A673 (cell line): ENCODE measurements at regions not wholly inside any gene's neighbourhood (a gene's known extent, or its start where the extent isn't known, plus 50 kb on each side); places are given as distances from the start of the nearest gene placed in this dataset.

Experiments used
- BruUV-seq: library from RNA; stranded (reverse); fragments of 400-500 nt; replicated peaks from 2 replicates; lab custom pipeline; 2021; lab: Mats Ljungman, UMichigan
- CTCF ChIA-PET: fragments of 300-600 bp; sonication (Branson Sonifier 250); formaldehyde crosslinking; loops from one replicate; lab custom pipeline; 2022; ENCODE audit warnings: antibody characterized with exemption; lab: Charles Lee
- POLR2A ChIA-PET: fragments of 300-600 bp; sonication (Branson Sonifier 250); formaldehyde crosslinking; loops from one replicate; lab custom pipeline; 2022; ENCODE audit warnings: antibody characterized with exemption; ENCODE audit not compliant: low non-redundant PET; lab: Charles Lee
- DNase-seq: peaks from one replicate; pipeline ENCODE4 v3.0.0-alpha.2; 2015; ENCODE audit warnings: low spot score
- H3K27ac ChIP-seq: fragments of 200-600 bp; sonication (generic); 2 replicates; pipeline ENCODE4 v1.5.1; 2016; ENCODE audit warnings: mixed run types, low read depth, mild to moderate bottlenecking, mixed read lengths, antibody characterized with exemption, low read length; ENCODE audit not compliant: poor library complexity, severe bottlenecking
- H3K27me3 ChIP-seq: fragments of 200-600 bp; sonication (generic); replicated peaks from 2 replicates; pipeline ENCODE4 v1.6.1; 2017; ENCODE audit warnings: mixed run types, low read depth, mild to moderate bottlenecking, mixed read lengths, antibody characterized with exemption, low read length; ENCODE audit not compliant: insufficient read depth, poor library complexity
- H3K36me3 ChIP-seq: fragments of 200-600 bp; sonication (generic); 2 replicates; pipeline ENCODE4 v1.6.1; 2016; ENCODE audit warnings: mixed run types, mild to moderate bottlenecking, mixed read lengths, antibody characterized with exemption, low read length; ENCODE audit not compliant: insufficient read depth, poor library complexity, severe bottlenecking
- H3K4me1 ChIP-seq: fragments of 200-600 bp; sonication (generic); 2 replicates; pipeline ENCODE4 v1.6.1; 2017; ENCODE audit warnings: mixed run types, mild to moderate bottlenecking, mixed read lengths, antibody characterized with exemption, low read length; ENCODE audit not compliant: insufficient read depth, poor library complexity, severe bottlenecking
- H3K4me3 ChIP-seq: fragments of 200-600 bp; sonication (generic); 2 replicates; pipeline ENCODE4 v1.5.1; 2016; ENCODE audit warnings: low read depth, mixed run types, mild to moderate bottlenecking, mixed read lengths, low read length; ENCODE audit not compliant: poor library complexity, severe bottlenecking
- H3K9me3 ChIP-seq: fragments of 200-600 bp; sonication (generic); 2 replicates; pipeline ENCODE4 v1.6.1; 2016; ENCODE audit warnings: mixed run types, low read depth, mild to moderate bottlenecking, mixed read lengths, antibody characterized with exemption, low read length; ENCODE audit not compliant: poor library complexity, severe bottlenecking
- EZH2 ChIP-seq: fragments of 200-600 bp; sonication (generic); IDR thresholded peaks from 2 replicates; pipeline ENCODE4 v1.6.1; 2017; ENCODE audit warnings: borderline replicate concordance, low read depth, mild to moderate bottlenecking, mixed read lengths, antibody characterized with exemption, low read length; ENCODE audit not compliant: poor library complexity, severe bottlenecking
- intact Hi-C: fragments of 100-400 bp; cut with micrococcal nuclease; formaldehyde crosslinking; loops from one replicate; pipeline ENCODE4 v1.10.0; 2022; ENCODE audit not compliant: unreplicated experiment
- TF ChIP-seq, protein P1 (sequence below): fragments of 300-800, 200-600 bp; sonication (generic); conservative IDR thresholded peaks from 2 replicates; pipeline ENCODE4 v1.5.1; 2017; ENCODE audit warnings: low read depth, mild to moderate bottlenecking, antibody characterized with exemption, low read length, moderate library complexity, mixed read lengths

DNA sequence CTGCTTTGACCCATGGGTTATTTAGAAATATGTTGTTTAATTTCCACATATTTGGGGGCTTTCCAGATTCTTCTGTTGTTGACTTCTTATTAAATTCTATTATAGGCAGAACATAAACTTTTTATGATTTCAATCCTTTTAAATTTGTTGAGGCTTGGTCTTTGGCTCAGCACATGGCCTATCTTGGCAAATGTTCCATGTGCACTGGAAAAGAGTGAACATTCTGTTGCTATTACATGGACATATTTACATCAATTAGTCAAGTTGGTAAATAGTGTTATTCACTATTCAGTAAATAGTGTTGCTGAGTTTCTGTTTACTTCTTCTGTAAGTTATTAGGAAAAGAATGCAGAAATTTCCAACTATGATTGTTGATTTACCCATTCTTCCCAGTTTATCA, 75.4 kb downstream of the ETS2 start:
- no peak overlapping the region for H3K27ac ChIP-seq
- no peak overlapping the region for H3K4me3 ChIP-seq
- H3K36me3 ChIP-seq, result no peaks in the 10 kb centered on the region
- intact Hi-C loops, result no loop called here
- BruUV-seq, result no TSS peak
- no peak for DNase-seq
- peaks cover 3% of the 10 kb centered on the region for H3K9me3 ChIP-seq
- ChIA-PET CTCF (no interaction called here), POLR2A (no interaction called here)
- TF ChIP-seq, protein P1, sequence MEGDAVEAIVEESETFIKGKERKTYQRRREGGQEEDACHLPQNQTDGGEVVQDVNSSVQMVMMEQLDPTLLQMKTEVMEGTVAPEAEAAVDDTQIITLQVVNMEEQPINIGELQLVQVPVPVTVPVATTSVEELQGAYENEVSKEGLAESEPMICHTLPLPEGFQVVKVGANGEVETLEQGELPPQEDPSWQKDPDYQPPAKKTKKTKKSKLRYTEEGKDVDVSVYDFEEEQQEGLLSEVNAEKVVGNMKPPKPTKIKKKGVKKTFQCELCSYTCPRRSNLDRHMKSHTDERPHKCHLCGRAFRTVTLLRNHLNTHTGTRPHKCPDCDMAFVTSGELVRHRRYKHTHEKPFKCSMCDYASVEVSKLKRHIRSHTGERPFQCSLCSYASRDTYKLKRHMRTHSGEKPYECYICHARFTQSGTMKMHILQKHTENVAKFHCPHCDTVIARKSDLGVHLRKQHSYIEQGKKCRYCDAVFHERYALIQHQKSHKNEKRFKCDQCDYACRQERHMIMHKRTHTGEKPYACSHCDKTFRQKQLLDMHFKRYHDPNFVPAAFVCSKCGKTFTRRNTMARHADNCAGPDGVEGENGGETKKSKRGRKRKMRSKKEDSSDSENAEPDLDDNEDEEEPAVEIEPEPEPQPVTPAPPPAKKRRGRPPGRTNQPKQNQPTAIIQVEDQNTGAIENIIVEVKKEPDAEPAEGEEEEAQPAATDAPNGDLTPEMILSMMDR, result no peak
- no peak for TF ChIP-seq EZH2
- no peaks in the 10 kb centered on the region for H3K4me1 ChIP-seq
- no peaks in the 10 kb centered on the region for H3K27me3 ChIP-seq

DNA sequence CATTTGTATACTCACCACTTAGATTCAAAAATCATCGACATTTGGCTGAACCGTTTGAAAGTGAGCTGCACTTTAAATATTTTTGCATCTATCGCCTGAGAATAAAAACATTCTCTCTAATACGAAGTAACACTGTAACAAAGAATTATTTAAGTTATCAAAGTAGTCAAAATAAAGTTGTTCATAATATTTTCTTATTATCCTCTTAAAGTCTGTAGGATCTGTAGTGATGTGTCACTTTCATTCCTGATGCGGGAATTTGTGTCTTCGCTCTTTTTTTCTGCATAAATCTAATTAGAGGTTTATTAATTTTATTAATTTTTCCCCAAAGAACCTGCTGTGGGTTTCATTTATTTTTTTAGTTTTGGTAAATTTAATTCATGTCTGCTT, 74.8 kb downstream of the ETS2 start:
- BruUV-seq, result no TSS peak
- POLR2A ChIA-PET, result no interaction called here

DNA sequence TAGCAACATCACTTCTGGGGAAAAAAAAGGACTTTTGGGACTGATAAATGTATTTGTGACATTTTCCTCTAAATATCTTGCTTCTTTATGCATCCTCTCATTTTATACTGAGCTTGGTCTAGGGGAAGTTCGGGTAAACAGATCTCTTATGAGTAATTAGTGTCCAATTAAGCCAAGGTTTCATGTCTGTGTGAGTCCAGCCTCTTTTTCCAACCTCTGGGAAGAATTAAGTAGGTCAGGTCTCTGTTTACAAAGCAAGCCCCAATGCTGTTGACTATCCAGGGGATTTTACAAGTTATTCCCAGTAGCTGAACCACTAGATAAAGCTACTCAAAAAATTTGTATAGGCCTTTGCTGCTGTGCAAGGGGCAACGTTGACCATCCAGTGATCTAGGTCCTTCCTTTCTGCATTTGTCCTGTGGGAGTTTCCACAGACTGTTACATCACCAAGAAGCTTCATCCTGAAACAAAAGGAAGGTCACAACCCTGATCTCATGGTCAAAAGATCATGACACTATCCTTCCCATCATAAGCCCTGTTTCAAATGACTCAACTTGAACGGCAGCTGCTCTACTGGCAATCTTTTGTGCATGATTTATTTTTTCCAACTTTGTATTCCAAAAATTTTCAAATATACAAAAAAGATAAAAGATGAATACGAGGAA, 74.3 kb downstream of the ETS2 start:
- DNase-seq, result no peak
- intact Hi-C loops, result no loop called here
- BruUV-seq, result no TSS peak

More for the DNA sequence above, 74.8 kb downstream of the ETS2 start:
- TF ChIP-seq, protein P1, result no peak
- no peak for TF ChIP-seq EZH2
- H3K27ac ChIP-seq, result no peak overlapping the region
- DNase-seq, result no peak
- intact Hi-C loops, result no loop called here
- no peaks in the 10 kb centered on the region for H3K27me3 ChIP-seq
- CTCF ChIA-PET, result no interaction called here
- no peaks in the 10 kb centered on the region for H3K4me1 ChIP-seq
- peaks cover 3% of the 10 kb centered on the region for H3K9me3 ChIP-seq
- no peaks in the 10 kb centered on the region for H3K36me3 ChIP-seq
- no peak overlapping the region for H3K4me3 ChIP-seq

More for the DNA sequence above, 74.3 kb downstream of the ETS2 start:
- no peaks in the 10 kb centered on the region for H3K36me3 ChIP-seq
- H3K9me3 ChIP-seq, result peaks cover 3% of the 10 kb centered on the region
- CTCF ChIA-PET, result no interaction called here
- H3K4me3 ChIP-seq, result no peak overlapping the region
- TF ChIP-seq, protein P1, result no peak
- no peak for TF ChIP-seq EZH2
- POLR2A ChIA-PET, result no interaction called here
- no peaks in the 10 kb centered on the region for H3K4me1 ChIP-seq
- H3K27me3 ChIP-seq, result no peaks in the 10 kb centered on the region
- H3K27ac ChIP-seq, result no peak overlapping the region
